ENCODE measurements at regions not wholly inside any gene's neighbourhood (a gene's known extent, or its start where the extent isn't known, plus 50 kb on each side); places are given as distances from the start of the nearest gene placed in this dataset.
"Not testable (repeated sequence)": the region's sequence is repeated elsewhere in the genome, so short reads cannot be mapped to it uniquely, and the experiment has no call there.

GRCh38 chr1:144516172-144516571 is 54.7 kb upstream of the NBPF15 start:
- not testable (repeated sequence) for DNase-seq

GRCh38 chr1:144516906-144517305 is 55.4 kb upstream of the NBPF15 start:
- not testable (repeated sequence) for DNase-seq

GRCh38 chr1:144518439-144518838 is 57.0 kb upstream of the NBPF15 start:
- DNase-seq, result not testable (repeated sequence)

DNA sequence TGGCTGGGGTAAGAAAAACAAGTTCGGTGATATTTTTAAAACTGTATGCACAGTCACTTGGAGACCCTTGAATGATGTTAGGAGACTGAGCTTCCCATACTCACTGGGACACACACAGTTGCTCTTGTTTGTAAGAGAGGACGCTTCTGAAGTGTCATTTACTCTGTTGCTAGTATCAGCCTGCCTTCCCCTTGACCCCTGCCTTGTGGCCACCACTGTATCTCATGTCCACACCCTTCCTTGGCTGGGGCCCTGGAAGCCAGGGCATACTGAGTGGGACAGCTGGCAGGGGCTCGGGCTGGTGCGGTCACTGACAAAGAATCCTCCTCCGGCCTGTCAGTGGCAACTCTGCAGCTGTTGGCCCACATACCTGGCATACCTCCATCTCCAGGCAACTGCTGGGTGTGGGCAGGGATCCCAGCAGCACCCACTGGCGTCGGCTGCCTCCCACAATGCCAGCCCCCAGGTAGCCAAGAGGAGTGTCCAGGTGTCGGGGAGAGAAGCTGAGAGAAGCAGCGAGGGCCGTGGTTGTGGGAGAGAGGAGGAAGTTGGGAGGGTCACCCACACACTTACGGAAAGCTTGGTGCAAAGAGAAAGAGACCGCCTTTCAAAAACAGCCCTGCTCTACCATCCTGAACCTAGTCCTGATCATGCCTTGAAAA is 58.2 kb upstream of the NBPF15 start:
- DNase-seq, result not testable (repeated sequence)

GRCh38 chr1:144523661-144524407 is 62.4 kb upstream of the NBPF15 start:
- peak; percentile 38 for DNase-seq

GRCh38 chr1:144532156-144532607 is 60.5 kb upstream of the PPIAL4F start:
- not testable (repeated sequence) for DNase-seq

DNA sequence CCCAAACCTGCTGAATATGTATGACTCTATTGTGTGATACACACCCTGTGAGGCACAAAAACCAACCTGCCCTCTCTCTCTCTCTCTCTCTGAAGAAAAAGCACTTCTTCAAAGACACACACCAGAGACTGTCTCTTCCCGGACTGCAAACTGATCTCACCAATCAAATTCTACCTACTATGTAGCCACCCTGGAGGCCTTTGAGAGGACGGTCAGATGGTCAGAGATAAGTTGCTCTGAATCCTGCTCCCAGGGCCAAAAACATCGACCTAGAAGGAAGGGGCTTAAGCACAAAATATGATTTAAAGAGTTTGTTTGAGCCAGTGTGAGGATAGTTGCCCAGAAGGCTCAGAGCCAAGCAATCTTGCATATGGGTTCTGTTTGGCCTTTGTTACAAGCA is 59.2 kb upstream of the PPIAL4F start:
- DNase-seq, result not testable (repeated sequence)

- not testable (repeated sequence) for DNase-seq
Measured at GRCh38 chr1:144534286-144534685, 58.4 kb upstream of the PPIAL4F start.

DNA sequence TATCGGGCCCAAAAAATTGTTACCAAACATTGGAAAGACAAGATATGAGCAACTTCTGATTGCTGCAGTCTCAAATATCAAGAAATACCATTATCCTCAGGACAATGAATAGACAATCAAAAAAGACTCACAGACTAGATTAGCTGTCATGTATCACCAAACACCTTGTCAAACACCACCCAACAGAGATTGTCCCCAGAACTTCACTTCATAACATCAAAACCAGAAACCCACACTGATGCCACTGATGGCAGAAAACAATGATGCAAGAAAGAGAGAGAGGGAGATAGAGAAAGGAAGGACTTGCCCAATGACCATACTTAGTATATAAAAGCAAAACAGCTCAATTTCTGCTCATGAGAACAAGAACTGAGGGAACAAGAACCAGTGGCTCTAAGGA is 56.0 kb upstream of the PPIAL4F start:
- not testable (repeated sequence) for DNase-seq

DNA sequence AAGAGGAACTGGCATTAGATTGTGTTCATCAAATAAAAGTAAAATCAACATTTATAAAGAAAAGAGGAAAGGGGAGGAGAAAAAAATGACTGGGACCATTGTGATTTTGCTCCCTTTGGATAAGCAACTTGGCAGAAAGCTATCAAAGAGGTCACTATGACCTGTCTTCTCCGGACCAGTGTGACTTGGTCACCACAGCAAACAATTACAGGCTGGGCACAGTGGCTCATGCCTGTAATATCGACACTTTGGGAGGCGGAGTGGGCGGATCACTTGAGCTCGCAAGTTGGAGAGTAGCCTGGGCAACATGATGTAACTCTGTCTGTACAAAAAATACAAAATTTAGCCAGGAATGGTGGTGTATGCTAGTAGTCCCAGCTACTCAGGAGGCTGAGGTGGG is 55.5 kb upstream of the PPIAL4F start:
- DNase-seq, result not testable (repeated sequence)

DNA sequence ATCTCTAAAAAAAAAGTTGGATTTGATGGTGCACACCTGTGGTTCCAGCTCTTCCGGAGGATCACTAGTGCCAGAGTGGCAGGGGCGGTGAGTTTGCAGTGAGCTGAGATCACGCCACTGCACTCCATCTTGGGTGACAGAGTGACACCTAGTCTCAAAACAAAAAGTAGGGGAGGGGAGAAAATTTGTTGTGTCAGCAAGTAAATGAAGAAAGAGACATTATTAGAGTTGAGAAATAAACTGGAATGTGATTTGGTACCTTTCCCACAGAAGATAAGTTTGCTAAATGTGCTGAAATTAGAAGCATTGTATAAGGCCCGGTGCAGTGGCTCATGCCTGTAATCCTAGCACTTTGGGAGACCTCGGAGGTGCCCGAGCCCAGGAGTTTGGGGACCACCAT is 54.0 kb upstream of the PPIAL4F start:
- DNase-seq, result not testable (repeated sequence)

DNA sequence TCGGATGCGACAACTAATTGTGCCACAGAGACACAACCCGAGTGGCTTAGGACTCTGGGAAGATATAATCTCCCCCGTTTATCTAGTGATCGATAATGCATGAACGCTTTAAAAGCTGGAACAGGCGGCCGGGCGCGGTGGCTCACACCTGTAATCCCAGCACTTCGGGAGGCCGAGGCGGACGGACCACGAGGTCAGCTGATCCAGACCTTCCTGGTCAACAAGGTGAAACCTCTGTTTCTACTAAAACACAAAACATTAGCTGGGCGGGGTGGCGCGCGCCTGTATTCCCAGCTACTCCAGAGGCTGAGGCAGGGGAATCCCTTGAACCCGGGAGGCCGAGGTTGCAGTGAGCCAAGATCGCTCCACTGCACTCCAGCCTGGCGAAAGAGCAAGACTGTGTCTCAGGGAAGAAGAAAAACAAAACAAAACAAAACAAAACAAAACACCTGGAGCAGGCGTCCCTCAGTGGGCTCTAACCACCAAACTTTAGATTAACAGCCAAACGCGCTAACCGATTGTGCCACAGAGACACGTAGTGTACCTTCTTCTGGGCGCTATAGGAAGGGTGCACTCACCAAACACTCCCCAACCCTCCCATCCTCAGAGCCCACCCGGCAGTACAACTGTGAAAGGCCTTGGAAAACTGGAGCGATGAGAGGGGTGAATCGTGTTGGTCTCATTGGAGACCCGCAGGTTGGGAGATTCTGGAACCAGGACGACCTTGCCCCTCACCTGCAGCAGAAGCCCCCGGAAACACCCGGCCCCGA is 53.3 kb upstream of the PPIAL4F start:
- not testable (repeated sequence) for DNase-seq

Measured in NCI-H748 treated with DMSO at 0.1 percent for 48 hours (cell line).